Ureter (tissue), 1 donor: ENCODE measurements at regions not wholly inside any gene's neighbourhood (a gene's known extent, or its start where the extent isn't known, plus 50 kb on each side); places are given as distances from the start of the nearest gene placed in this dataset.
A peak's percentile ranks its signal among the peaks of the same experiment; 100 is the strongest.
"Not testable (repeated sequence)": the region's sequence is repeated elsewhere in the genome, so short reads cannot be mapped to it uniquely, and the experiment has no call there.

Experiments
- DNase-seq: peaks from one replicate; pipeline ENCODE4 v3.0.0-alpha.2; 2020; ENCODE audit warnings: low spot score
- donor health status: DM: yes; HTN: yes; CAD: no.

DNA sequence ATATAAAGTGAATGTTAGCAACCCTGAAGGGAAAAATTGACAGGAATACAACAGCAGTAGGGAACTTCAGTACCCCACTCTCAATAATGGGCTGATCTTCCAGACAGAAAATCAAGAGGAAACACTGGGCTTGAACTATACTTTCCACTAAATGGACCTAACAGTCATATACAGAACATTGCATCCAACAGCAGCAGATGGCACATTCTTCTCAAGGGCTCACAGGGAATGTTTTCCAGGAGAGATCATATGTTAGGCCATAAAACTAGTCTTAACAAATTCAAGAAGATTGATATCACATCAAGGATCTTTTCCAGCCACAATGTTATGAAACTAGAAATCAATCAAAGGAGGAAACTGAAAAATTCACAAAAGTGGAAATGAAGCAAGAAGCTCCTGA lies 252.1 kb downstream of the GADD45G start:
- not testable (repeated sequence) for DNase-seq

DNA sequence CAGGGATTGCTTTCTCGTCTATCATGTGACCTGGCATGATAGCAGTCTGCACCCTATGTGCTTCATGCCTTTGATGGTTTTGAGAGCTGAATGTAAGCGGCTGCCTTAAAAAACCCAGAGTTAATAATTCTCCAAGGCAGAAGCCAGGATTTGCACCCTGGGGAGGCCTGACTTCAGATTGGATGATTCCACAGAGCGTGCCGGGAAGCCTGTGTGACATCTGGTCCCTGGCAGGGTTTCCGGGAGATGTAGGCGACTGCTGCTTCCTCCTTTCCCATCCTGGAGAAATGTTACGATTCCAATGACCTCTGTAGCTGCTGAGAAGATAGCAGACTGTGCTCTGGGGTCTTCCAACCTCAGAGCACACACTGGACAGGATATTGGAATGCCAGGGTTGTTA lies 255.0 kb downstream of the GADD45G start:
- not testable (repeated sequence) for DNase-seq

DNA sequence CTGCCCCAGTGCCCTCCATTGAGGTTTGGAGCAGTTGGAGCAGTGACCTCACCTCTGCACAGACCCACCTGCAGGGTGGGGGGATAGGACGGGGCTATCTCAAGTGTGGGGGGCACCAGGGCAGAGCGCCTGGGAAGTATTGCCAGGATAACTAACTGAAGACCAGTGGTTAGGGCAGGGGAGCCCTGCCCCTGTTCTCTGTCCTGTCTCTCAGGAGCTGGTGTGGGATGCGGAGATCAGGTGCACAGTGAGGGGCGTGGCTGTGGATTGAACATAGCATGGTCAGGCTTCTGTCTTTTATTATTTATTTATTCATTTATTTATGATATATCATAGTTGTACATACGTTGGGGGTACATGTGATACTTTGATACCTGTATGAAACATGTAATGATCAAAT lies 256.6 kb downstream of the GADD45G start:
- not testable (repeated sequence) for DNase-seq

DNA sequence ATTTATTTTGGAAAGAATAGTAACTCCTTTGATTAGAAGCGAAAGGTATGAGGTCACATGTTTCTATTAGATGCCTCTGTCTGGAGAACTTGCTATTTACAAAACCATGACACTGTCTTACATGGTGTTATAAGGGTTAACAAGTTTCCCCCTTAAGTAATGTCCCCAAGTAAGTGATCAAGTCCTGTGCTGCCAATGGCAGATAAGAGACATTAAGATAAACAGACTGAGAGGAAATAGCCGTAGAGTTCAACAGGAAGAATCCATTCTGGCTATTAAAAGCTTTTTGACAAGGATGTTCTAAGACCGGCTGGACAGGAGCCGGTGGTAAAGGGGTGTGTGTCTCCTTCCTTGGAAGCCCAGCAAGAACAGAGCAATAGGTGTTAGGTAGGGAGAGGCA lies 257.5 kb downstream of the GADD45G start:
- DNase-seq = no peak

DNA sequence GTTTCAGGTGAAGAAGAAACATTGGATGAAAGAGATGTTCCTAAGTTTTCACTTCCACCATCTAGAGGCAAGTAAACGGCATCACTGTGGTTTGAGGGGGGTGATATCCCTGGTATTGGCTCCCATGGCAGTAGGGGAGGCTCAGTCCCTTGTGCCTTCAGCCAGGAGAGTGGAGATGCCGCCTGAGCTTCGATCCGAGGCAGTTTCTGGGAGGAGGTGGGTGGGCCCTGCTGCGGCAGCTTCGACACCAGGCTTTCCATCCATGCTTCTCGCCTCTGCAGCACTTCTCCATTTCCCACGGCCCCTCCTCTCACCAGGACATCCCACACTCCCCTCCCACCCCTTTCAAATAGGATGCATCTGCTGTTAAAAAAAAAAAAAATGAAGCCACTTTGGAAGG lies 258.3 kb downstream of the GADD45G start:
- DNase-seq = no peak

DNA sequence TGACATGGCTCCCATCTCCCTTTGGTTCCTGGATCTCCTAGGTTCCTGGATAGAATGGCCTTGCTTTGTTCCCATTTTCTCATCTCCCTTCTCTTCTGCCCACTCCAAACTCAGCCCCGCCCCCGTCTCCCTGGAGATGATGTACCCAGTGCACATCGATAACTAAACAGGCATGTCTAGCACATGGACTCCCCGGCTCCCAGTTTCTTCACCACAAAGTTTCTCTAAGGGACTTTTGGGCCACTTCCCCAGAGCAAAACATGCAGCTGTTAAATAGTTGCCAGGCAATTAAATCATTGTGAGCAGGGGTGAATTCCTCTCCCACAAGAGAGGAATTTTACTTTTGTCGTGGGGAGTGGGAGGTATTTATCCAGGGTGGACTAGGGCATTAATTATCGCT lies 259.0 kb downstream of the GADD45G start:
- DNase-seq = no peak

DNA sequence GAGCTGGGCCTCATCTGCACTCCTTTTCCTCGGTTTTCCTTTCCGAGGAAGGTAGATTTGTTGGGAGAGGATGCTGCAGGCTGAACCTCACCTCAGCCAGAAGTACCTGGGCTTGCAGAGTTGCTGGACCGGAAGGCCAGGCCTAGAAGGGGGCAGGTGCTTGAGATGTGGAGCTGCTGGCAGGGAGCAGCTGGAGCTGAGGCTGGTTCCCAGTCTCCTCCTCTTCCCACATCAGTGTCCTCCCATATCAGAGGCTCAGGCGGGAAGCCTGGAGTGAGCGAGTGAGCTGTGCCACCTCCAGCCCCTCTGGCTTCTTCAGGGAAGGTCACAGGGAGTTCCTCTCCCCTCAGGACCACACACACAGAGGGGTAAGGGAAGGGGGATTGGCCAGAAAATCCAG lies 259.4 kb downstream of the GADD45G start:
- DNase-seq = no peak

DNA sequence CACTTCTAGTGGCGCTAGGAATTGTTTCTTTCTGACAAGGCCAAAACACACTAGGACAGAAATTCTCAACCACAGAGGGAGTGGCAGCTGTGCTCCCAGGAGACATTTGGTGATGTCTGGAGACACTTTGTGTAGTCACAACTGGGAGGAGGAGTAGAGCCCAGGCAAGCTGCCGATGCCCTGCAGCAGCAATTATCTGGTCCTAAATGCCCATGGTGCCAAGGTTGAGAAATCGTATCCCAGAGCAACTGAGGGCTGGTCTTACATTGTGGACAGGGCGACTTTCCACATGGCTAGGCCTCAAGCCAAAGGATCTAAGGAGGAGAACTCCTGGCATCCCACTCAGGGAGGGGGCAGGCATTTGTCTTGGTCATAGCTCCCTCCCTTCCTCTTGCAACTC lies 259.9 kb downstream of the GADD45G start:
- DNase-seq = no peak

DNA sequence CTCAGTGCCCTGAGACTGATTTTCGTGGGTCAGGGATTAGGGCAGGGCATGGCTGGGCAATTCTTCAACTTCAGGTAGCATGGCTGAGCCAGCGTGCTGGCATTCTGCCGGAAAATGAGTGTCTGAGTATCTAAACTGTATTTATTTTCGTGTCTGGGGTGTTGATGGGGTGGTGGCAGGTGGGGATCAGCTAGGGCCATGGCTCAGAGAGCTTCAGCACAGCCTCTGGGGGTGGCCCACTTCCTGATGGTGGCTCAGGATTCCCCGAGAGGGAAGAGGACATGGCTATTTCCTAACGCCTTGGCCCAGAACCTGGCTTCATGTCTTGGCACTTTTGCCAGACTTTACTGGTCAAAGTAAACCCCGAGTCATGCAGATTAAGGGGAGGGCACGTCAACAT lies 260.5 kb downstream of the GADD45G start:
- no peak for DNase-seq

DNA sequence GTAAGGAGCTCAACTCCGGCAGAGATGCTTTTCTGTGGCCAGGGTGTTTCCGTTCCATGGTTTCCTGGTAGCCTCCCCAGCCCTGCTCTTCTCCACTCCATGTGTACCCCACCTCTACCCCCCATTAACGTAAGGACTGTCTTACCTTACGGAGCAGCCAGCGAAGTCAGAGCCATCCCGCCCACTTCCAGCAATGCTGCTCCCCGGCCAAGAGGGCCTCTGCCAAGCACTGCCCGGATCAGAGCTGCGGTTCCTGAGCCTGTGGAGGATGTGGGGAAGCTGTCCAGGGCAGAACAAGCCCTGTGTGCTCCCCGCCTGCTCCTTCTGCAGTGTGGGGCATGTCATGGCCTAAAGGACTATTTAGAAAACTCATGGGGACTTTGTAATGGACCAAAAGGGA lies 261.2 kb downstream of the GADD45G start:
- no peak for DNase-seq

DNA sequence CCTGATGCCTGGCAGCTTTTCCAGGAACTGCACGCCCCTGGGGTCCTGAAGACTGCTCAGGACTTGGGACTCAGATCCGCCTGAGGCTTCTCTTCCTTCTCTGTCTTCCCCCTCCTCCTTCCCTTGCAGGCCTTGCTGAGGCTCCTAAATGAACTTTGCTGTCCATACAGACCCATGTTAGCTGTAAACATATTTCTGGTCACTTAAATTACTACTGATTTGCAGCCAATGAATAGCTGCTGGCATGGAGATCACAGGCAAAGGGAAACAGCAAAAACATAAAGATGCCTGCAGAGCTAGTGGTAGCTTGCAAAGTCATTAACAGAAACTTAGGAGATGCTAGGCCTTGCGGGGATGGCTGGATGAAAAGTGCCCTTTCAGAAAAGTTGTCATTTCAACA lies 261.9 kb downstream of the GADD45G start:
- no peak for DNase-seq

DNA sequence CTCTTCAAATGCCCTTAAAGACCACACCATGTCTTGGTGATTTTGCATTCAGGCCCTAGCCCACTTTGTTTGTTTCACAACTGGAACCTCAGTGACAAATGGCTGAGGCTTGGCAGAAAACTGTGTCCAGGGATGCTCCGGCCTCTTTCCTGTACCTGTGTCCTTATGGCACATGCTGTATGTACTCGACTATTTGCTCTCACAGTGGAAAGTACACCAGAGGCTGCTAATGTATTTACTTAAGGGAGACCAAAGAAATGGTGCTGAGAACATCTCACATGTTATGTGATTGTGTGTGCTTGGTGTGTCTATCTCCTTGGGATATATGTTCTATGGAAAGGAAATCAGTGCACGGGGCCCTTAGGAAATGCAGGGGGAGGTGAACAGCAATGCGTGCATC lies 263.3 kb downstream of the GADD45G start:
- DNase-seq = no peak

DNA sequence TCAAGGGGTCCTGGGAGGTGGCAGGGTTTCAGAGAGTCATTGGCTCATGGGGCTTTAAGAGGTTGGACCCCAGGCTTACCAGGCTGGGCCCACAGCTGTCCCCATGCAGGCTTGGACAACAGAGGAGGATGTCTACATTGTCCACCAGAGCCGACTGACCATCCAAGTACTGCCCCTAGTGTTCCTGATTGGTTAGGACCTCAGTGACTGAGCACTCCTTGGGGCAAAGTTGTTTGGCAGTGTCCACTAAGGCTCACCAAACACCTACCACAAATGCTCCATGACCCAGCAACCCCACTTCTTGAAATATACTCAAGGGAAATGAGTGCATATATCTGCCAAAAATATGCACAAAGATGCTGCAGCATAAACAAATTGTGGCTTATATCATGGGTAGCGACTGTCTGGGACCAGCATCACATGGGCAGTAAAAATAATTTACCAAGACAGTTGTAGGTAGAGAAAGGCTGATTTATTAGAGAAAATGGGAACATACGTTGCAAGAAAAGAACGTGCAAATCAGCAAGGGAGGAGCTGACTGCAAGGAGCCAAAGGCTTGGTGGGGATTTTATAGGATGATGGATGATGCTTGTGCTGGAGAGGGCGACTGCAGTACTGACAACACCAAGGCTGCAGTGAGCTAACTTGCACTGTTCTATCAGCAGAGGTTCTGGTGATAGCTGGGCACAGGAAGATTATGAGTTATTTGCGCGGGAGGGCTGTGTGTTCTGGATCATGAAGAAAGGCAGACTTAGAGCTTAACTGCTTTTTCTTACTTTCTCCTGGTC lies 265.2 kb downstream of the GADD45G start:
- no peak for DNase-seq

DNA sequence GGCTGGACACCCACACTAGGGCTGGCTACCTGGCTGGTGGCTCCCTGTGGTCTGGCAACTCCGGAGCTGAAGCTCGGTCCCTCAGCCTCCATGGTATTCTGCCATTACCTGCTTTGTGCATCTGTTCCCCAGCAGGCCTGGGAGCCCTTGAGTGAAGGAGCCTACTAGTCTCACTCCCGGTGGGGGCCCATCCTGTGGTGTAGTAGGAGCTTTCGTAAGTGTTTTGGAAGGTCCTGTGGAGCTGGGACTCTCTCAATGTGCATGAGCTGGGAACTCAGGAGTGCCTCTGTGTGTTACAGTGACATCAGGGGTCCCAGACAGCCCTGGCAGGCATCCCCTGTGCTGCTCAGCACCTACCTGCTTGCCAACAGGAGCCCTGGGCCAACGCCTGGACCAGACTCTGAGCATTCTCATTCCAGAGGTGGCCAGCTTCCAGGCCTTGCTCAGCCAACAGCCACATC lies 267.1 kb downstream of the GADD45G start:
- no peak for DNase-seq

DNA sequence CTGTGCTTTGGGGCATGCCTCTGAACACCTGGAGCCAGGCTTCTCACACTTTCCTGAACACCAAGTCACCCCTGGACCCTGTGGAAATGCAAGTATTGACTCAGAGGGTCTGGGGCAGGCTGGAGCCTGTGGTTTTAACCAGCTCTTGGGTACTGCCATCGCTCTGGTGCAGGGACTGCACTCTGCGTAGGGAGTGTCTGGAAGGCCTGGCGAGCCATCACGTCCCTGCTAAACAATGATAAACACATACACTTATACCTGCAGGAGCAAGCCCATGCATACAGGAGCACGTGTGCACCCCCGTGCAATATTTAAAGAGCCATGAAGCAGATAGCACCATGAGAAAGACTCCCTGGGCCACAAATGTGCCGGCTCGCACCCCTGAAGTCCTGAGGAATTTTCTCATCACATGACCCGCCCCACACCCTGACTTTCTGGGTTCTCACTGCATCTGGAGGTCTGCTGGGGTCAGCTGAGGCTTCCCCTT lies 267.7 kb downstream of the GADD45G start:
- no peak for DNase-seq

DNA sequence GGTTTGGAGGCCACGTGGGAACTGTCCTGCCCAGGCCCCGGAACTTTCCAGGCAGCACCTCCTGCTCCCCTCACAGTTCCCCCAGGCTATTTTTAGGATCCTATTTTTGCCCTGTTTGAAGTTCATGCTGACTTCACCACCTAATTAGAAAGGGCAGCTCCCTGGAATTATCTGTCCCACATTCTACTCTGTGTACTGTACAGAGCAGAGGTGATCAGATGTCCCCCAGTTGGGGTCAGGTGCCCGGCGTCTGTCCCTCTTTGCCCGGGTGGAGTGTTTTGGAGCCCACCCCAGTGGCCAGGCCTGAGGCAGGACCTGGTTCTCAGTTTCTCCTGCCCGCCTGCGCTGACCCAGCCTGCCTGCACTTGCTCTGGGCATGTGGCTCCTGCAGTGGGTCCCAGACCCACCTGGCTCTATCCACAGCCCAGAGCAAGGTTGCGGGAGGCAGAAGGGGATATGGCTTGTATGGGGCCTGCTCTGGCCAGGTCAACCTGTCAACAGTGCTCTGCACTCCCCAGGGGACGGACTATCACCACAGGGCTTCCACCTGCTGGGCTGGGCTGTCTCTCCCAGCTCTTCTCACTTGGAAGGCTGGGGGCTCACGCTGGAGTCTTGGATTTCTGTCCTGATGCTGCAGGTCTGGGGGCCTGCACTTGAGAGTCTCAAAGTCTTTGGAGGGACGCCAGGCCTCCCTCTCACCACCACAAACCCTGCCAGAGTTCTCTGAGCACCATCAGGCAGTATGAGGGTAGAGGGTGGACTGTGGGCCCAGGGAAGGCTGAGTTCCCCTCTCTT lies 268.3 kb downstream of the GADD45G start:
- peak; percentile 37 for DNase-seq

DNA sequence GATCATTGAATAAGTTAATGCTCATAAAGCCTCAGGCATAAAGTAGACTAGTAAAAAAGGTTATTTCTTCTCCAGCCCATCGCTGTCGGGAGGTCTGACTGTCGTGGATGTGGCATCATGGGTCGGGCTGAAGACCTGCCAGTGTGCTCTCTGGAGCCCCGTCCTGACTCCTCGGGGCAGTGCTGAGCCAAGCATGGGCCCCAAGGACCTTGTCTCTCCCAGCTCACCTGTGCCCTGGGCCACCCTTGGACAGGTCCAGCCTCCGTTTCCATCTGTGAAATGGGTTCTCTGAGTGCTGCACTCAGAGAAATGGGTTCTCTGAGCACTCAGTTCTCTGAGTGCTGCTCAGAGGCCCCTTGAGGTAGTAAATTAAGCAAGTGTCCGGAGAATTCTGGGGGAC lies 269.0 kb downstream of the GADD45G start:
- peak; percentile 37 for DNase-seq

DNA sequence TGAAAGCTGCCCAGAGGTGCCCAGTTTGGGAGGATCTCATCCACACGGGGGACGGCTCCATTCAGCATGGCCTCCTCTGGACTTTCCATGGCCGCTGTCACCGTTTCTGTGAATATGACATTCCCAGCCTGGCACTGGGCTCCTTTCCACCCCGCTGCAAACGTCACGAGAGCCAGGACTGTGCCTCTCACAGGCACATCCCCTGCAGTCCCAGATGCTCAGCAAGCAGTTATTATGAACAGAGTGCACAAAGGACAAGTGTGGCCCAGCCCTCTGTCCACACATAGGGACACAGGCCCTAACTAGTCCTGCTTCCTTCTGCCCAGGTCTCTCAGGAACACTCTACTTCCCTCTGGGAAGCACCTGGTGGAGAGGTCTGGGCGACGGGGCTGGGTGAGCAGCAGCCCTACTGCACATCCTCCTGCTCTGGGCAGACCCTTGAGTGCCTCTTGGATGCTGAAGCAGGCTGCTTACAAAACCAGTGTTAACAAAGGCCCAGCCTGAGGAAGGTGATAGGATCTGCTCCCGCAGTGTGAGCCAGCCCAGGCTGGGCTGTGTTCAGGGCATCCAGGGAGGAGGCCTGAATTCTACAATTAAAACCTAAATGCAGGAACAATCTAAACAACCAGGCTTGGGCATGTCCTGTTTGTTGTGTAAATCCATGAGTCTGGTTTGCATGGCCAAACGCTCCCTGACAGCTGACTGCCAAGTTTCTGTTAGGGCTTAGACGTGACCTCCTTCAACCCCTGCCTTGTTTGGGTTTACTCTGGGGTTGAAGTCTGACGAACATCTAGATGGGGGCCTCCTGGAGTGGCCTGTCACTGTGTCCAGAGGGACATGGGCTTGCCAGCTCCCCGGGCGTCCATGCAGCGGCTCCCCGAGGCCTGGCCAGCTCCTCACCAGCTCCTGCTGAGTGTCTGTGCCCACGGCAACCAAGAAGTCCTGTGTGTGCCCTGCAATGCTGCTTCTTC lies 269.8 kb downstream of the GADD45G start:
- DNase-seq = peak; percentile 42

DNA sequence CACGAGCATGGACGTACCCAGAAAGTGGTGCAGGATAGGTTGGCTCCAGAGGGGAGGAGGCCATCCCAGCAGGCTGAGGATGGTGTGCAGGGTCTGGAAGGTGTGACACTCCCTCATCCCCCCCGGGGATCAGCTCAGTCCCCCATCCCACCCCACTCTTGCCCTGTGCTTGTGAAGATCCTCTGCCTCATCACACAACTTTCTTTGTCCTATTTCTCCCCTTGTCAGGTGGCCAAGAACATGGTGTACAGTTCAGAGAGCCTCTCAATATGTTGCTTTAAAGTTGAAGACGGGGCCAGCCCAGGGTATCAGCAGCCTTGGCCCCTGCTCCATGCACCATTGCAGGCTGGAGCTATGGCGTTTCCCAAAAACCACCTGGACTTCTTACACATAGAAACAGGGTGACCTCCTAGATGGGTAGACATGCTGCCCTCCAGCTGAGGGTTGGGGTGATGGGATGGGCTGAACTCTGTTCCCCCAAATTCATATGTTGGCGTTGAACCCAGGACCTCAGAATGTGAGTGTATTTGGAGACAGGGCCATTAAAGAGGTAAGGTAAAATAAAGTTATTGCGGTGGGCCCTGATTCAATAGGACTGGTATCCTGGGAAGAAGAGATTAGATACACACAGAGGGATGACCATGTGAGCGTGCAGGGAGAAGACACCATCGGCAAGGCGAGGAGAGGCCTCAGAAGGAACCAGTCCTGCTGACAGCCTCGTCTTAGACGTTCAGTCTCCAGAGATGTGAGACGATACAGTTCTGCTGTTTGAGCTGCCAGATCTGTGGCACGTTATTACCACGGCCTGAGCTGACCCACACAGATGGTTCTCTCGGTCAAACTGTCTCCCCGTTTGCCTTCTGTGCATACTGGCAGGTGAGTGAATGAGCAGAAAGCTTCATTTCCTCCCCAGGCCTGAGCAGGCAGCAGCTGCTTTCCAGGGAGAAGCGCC lies 272.5 kb downstream of the GADD45G start:
- peak; percentile 37 for DNase-seq

DNA sequence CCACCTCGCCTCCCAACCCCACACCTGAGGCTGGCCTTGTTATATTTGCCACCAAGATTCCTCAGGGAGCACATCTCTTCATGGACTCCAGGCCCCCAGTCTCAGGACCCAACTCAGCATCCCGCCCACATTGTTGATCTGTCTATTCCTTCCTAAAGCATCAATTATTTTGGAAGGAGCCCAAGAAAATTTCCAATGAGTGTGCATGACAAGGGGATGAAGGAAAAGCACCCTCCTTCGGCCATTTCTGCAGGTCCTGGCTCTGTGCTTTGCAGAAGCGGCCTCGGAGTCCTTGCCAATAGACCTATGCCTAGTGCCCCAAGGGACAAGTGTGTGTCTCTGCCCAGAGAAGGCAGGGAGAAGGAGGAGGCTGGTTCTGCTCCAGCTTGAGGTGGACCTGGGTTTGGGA lies 273.2 kb downstream of the GADD45G start:
- DNase-seq = peak; percentile 31

DNA sequence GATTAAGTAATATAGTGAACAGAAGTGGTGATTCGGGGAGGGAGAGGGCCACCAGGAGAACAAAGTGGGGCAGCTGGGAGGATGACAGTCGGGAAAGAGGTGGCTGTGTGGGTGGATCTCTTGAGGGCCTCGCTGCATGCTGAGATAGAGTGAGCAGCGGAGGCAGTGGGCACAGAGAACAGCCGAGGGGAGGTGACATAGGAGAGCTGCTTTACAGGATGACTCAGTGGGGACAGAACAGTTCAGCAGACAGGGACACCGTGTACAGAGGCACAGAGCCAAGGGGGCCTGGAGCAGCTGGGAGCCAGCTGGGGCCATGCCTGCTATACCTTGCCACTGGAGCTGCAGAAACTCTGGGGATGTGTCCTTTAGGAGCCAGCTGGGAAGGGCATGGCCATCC lies 273.9 kb downstream of the GADD45G start:
- DNase-seq = peak; percentile 73
